Brain microvascular endothelial cell (primary cell): ENCODE measurements at regions not wholly inside any gene's neighbourhood (a gene's known extent, or its start where the extent isn't known, plus 50 kb on each side); places are given as distances from the start of the nearest gene placed in this dataset.

Source experiments
- DNase-seq: peaks from one replicate; pipeline ENCODE4 v3.0.0-alpha.2; 2020
- H3K27ac ChIP-seq: fragments of 250-450 bp; sonication (Bioruptor Pico); 2 replicates; pipeline ENCODE4 v1.5.1; 2020; ENCODE audit warnings: mild to moderate bottlenecking, moderate library complexity
- H3K27me3 ChIP-seq: fragments of 250-450 bp; sonication (Bioruptor Pico); replicated peaks from 2 replicates; pipeline ENCODE4 v1.5.1; 2020; ENCODE audit warnings: mild to moderate bottlenecking
- H3K36me3 ChIP-seq: fragments of 250-450 bp; sonication (Bioruptor Pico); replicated peaks from 2 replicates; pipeline ENCODE4 v1.5.1; 2020; ENCODE audit warnings: mild to moderate bottlenecking
- H3K4me3 ChIP-seq: 2 replicates; pipeline ENCODE4 v1.5.1; 2011; ENCODE audit warnings: low read depth, mild to moderate bottlenecking, control low read depth, low read length, moderate library complexity
- in situ Hi-C: cut with HindIII; loops from 2 replicates; pipeline ENCODE4 v1.10.0; 2017; ENCODE audit warnings: low sequenced_read_pairs, low pct_ligation_motif_present
- TF ChIP-seq, protein P1 (sequence below): IDR thresholded peaks from 2 replicates; pipeline ENCODE4 v1.5.1; 2011; ENCODE audit warnings: low read depth, mild to moderate bottlenecking, moderate library complexity, low read length, control low read depth, inconsistent platforms; ENCODE audit errors: missing control alignments

DNA sequence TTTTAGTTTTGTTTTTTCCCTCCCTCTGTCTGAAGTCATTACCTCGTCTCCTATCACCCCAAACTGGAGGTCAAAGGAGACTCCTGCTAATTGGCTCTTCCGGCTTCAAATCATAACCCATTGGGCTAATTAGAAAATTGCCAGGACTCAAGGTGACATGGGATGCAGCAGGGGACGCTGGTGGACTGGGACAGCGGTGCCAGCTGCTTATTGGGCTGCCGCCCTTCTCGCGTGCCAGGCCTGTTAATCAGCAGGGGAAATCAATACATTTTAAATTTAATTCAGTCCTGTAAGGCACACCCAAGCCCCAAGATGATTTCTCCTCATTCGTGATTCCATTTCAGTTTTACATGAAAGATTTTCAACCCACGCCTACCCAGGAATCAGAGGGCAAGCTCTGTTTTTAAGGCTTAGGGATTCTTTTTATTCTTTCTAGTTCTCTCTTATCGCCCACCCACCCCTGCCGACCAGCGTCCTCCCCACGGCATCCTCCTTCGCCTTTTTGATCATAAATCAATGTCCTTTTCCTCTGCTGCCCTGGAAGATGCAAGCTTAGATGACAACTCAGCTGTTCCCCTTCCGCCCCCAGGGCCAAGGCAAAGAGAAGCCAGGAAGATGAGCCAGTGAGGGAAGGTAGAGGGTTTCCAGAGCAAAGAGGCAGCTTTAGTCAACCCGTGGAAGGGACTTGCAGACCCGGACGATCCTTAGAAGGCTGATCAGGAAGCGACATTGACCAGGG lies 329.6 kb downstream of the UACA start:
- TF ChIP-seq, protein P1, sequence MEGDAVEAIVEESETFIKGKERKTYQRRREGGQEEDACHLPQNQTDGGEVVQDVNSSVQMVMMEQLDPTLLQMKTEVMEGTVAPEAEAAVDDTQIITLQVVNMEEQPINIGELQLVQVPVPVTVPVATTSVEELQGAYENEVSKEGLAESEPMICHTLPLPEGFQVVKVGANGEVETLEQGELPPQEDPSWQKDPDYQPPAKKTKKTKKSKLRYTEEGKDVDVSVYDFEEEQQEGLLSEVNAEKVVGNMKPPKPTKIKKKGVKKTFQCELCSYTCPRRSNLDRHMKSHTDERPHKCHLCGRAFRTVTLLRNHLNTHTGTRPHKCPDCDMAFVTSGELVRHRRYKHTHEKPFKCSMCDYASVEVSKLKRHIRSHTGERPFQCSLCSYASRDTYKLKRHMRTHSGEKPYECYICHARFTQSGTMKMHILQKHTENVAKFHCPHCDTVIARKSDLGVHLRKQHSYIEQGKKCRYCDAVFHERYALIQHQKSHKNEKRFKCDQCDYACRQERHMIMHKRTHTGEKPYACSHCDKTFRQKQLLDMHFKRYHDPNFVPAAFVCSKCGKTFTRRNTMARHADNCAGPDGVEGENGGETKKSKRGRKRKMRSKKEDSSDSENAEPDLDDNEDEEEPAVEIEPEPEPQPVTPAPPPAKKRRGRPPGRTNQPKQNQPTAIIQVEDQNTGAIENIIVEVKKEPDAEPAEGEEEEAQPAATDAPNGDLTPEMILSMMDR, result no peak
- no peak for DNase-seq

DNA sequence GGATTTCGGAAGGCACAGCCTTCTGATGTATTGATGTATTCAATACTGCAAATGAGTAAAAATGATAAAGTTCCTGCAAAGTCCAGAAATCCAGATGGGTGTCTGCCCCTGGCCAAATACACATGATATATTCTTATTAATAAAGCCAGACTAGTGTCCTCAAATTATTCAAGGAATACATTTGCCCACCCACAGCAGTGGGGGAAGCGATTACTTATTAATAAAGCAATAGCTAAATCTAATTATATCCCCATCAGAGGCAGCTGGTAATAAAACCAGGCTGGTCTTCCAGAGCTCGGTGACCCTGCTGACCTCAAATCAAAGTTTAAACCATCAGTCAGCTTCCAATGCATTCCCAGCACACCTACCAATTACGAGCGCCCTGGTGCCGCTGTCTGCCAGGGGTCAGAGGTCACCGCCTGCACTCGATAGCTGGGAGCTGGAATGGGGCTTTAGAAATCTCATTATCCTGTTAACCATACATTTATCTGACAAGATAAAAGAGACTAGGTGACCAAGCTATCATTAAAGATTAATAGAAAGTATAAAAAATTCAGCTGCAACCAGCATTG lies 330.3 kb downstream of the UACA start:
- peaks cover 15% of the 10 kb centered on the region for H3K27me3 ChIP-seq
- no peak overlapping the region for H3K4me3 ChIP-seq
- no peak for DNase-seq
- H3K27ac ChIP-seq, result no peak overlapping the region
- in situ Hi-C loops, result no loop called here
- H3K36me3 ChIP-seq, result no peaks in the 10 kb centered on the region
- TF ChIP-seq, protein P1, result no peak

More for the DNA sequence above, 329.6 kb downstream of the UACA start:
- Histone ChIP-seq H3K36me3 (no peaks in the 10 kb centered on the region), H3K4me3 (no peak overlapping the region), H3K27ac (no peak overlapping the region), H3K27me3 (peaks cover 18% of the 10 kb centered on the region)
- in situ Hi-C loops, result no loop called here

DNA sequence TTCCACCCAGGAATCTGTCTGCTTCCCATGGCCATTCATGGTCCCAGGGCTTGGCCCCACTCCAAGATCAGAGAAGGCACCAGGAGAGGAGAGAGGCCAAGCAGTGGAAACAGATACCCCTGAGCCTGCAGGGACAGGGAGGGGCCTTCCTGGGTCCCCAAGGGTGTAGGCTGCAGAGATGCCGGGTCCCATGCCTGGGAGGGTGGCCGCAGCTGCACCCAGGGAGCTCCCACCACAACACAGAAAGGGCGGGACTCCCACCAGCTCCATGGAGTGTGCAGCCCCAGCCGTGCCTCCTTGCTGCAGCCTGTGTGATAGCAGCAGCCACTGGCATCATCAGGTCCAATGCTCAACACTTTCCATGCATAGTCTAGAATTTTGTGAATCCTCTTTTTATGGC lies 331.5 kb downstream of the UACA start:
- H3K27me3 ChIP-seq, result peaks cover 13% of the 10 kb centered on the region
- H3K4me3 ChIP-seq, result no peak overlapping the region
- in situ Hi-C loops, result no loop called here
- no peak for DNase-seq
- TF ChIP-seq, protein P1, result no peak
- H3K36me3 ChIP-seq, result no peaks in the 10 kb centered on the region
- H3K27ac ChIP-seq, result no peak overlapping the region

DNA sequence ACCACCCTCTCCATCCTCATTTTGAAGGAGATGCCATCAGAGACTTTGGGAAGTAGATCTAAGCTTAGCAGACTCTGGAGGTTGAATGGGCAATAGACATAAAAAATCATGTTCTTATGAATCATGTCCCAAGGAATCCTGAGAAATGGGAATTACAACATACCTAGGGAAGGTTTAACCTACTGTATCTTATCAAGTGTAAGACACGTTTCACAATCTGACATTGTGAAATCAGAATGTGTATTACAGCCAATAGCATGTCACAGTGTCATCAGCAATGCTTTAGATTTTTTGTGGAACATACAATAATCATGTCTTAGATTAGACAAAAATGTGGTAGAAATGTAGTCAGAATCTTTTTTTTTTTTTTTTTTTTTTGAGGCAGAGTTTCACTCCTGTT lies 332.4 kb upstream of the TLE3 start:
- H3K27ac ChIP-seq, result no peak overlapping the region
- TF ChIP-seq, protein P1, result no peak
- in situ Hi-C loops, result no loop called here

DNA sequence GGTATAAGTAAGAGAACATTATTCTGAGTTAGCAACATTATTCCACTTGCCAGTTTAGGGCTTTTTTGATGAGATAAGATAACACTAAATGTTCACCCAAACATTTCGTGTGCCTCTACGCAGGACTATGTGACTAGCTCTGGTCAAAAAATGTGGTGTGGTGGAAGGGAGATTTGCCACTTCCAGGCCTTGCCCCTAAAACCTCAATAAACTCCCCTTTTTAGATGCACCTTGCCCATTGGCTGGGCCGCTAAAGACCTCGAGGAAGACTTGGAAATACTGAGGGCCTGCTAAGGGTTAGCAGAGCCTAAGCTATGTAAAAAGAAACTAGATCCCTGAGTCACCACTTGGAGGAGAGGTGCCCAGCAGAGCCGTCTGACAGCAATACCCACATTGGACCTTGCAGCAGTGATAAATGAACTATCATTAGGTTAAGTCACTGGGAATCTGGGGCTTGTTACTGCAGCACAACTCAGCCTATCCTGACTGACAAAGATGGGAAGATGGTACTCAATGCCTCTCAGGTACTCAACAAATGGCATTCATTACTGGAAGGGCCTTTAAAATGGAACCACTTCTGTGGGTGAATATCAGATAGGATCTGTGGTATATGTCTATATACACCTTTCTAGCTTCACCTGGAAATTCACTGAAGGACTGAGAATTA lies 331.5 kb upstream of the TLE3 start:
- no peak for DNase-seq
- Histone ChIP-seq H3K27me3 (peaks cover 5% of the 10 kb centered on the region), H3K36me3 (no peaks in the 10 kb centered on the region), H3K4me3 (no peak overlapping the region), H3K27ac (no peak overlapping the region)
- in situ Hi-C loops, result no loop called here
- TF ChIP-seq, protein P1, result no peak

More for the DNA sequence above, 332.4 kb upstream of the TLE3 start:
- DNase-seq, result peak; percentile 8
- Histone ChIP-seq H3K4me3 (no peak overlapping the region), H3K36me3 (no peaks in the 10 kb centered on the region), H3K27me3 (peaks cover 7% of the 10 kb centered on the region)
